ENCODE measurements at regions not wholly inside any gene's neighbourhood (a gene's known extent, or its start where the extent isn't known, plus 50 kb on each side); places are given as distances from the start of the nearest gene placed in this dataset.

DNA sequence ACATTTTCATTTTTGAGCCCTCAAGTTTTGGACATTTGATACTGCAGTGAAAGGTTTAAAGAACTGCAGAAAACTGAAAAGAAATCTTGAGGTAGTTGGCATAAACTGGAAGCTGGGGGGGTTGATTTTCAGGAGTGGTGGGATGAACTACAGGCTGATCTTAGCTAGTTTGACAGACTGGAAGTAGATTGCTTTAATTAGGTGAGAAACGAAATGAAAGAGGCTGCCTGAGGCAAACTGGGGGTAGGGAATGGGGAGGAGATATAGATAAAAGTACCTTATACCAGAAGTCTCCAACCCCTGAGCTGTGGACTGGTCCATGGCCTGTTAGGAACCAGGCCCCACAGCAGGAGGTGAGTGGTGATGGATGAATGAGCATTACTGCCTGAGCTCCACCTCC, 101.4 kb upstream of the SPEF2 start:
- Histone ChIP-seq H3K27me3 (no peaks in the 10 kb centered on the region), H4K20me1 (no peaks in the 10 kb centered on the region), H3K36me3 (no peaks in the 10 kb centered on the region), H3K4me1 (peaks cover 18% of the 10 kb centered on the region), H3K27ac (no peak overlapping the region), H3K9ac (no peak overlapping the region), H3K4me2 (no peak overlapping the region), H3K4me3 (no peak overlapping the region), H3K9me3 (peaks cover 26% of the 10 kb centered on the region)
- TF ChIP-seq Cebpa-rat (IDR thresholded peaks at IDR 0.05): no peak

DNA sequence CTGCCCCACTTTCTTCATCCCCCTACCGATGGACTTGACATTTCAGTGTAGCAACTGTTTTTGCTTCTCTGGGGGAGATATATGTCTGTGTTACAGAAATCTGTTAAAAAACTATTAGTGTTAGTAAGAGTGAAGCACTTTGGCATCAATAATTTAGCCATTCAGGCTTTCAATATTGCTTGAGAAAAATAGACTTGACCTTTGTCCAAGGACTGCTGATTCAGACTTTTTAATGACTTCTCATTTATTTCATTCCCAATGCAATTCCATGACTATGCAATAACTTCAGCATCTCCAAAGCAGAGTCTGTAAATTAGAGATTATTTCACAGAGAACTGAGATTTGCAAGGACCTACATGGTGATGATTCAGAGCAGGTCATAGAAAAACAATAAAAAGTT, 104.1 kb upstream of the SPEF2 start:
- Histone ChIP-seq H3K4me3 (no peak overlapping the region), H3K4me1 (peaks cover 17% of the 10 kb centered on the region), H3K9ac (no peak overlapping the region), H4K20me1 (no peaks in the 10 kb centered on the region), H3K27ac (no peak overlapping the region), H3K36me3 (no peaks in the 10 kb centered on the region), H3K27me3 (no peaks in the 10 kb centered on the region), H3K9me3 (peaks cover 31% of the 10 kb centered on the region), H3K4me2 (no peak overlapping the region)
- TF ChIP-seq Cebpa-rat (IDR thresholded peaks at IDR 0.05): no peak

DNA sequence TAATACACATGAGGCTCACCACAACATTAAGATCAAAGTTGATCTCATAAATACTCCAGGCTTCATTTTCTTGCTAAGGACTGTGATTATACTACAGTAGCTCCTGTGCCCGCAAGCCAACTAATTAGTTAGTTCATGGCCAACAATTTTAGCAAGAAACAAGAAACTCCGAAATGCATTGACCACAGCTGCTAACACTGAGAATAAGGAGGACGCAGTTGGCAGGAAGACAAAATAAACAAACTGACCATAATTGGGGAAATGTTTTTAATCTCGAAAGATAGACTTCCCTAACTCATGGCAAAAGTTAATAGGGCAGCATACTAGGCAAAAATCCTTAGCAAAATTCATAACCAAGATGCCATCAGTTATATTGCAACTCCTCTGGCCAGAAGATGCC, 115.5 kb upstream of the SPEF2 start:
- TF ChIP-seq Cebpa-rat (IDR thresholded peaks at IDR 0.05): no peak
- no peaks in the 10 kb centered on the region for H3K27me3 ChIP-seq

DNA sequence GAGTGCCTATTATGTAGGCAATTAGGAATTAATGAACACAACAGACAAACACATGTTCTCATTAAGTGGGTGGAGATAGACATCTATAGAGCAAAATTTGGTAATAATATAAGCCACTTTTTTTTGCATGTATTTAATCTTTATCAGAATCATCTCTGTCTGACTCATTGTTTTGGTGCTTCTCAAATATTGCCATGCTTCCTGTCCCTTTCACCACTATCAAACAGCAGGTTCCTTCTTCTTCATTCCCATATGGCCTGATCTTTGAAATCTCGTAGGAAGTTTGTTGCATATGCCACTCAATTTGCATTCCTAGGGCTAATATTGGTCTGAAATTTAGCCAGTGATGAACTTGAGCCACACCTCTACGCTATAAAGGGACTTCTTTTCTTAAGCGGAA, 128.9 kb upstream of the SPEF2 start:
- Histone ChIP-seq H3K36me3 (no peaks in the 10 kb centered on the region), H3K4me2 (no peak overlapping the region), H3K9me3 (no peaks in the 10 kb centered on the region), H3K27ac (no peak overlapping the region), H3K27me3 (no peaks in the 10 kb centered on the region), H3K4me3 (no peak overlapping the region), H3K9ac (no peak overlapping the region), H4K20me1 (no peaks in the 10 kb centered on the region), H3K4me1 (no peaks in the 10 kb centered on the region)
- no peak for TF ChIP-seq Cebpa-rat (IDR thresholded peaks at IDR 0.05)

More for the DNA sequence above, 115.5 kb upstream of the SPEF2 start:
- peaks cover 21% of the 10 kb centered on the region for H3K9me3 ChIP-seq
- no peaks in the 10 kb centered on the region for H3K36me3 ChIP-seq
- no peaks in the 10 kb centered on the region for H3K4me1 ChIP-seq
- no peak overlapping the region for H3K4me3 ChIP-seq
- H3K9ac ChIP-seq: no peak overlapping the region
- H3K27ac ChIP-seq: no peak overlapping the region
- H3K4me2 ChIP-seq: no peak overlapping the region
- no peaks in the 10 kb centered on the region for H4K20me1 ChIP-seq

DNA sequence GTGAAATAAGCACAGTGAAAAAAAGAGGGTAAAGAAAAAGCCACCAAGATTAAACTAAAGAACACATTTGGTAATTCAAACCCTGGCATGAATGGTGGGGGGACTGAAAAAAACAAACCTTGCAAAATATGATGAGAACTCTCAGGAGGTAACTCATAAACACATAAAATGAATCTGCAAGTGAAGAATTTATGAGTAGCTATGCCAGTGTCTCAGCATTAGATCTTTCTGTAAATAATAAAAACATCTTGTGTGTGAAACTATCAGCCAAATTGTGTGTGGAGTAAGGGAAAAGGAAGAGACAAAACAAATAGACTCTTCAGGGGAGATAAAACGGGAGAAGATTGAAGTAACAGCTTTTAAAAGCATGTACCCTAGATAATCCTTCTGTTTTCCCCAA, 129.6 kb upstream of the SPEF2 start:
- Histone ChIP-seq H3K27ac (no peak overlapping the region), H3K36me3 (no peaks in the 10 kb centered on the region), H3K4me1 (no peaks in the 10 kb centered on the region), H3K27me3 (no peaks in the 10 kb centered on the region), H3K9me3 (no peaks in the 10 kb centered on the region), H4K20me1 (no peaks in the 10 kb centered on the region), H3K4me2 (no peak overlapping the region), H3K4me3 (no peak overlapping the region), H3K9ac (no peak overlapping the region)
- no peak for TF ChIP-seq Cebpa-rat (IDR thresholded peaks at IDR 0.05)

DNA sequence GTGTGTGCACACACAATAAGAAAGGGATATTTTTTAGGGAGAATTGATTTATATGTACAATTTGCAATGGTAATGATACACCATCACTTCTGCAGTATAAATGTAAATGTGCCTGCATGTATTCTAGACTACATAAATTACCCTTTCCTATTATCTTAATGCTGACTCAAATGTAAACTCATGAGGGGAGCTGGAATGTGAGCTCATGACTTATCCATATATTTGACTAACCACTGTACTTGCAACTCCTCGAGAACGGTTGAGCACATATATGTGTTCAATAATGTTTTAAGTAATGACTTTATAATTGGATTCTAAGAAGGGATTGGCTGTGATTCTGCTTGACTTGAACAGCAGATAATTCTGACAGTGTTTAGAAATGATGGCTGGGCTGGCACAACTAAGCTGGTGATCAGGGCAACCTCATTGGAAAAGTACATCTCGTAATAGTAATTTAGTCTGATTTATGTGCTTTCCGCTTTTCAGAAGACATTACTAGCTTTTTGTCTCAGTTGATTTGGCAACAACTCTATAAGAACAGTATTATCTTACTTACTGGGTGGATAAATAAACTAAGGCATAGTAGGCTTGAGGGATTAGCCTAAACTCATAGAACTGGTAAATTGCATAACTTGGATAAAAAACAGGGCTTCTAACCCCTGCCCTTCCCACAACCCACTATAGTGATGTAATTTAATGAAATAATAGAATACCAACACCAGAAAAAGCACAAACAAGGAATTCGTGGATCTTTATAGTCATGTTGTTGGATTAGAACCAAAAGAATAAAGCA, 130.2 kb upstream of the SPEF2 start:
- no peak overlapping the region for H3K27ac ChIP-seq
- H3K4me2 ChIP-seq: no peak overlapping the region
- H3K4me3 ChIP-seq: no peak overlapping the region
- H3K36me3 ChIP-seq: no peaks in the 10 kb centered on the region
- no peaks in the 10 kb centered on the region for H3K9me3 ChIP-seq
- no peak for TF ChIP-seq Cebpa-rat (IDR thresholded peaks at IDR 0.05)
- H4K20me1 ChIP-seq: no peaks in the 10 kb centered on the region
- H3K4me1 ChIP-seq: no peaks in the 10 kb centered on the region
- H3K27me3 ChIP-seq: no peaks in the 10 kb centered on the region
- H3K9ac ChIP-seq: no peak overlapping the region

DNA sequence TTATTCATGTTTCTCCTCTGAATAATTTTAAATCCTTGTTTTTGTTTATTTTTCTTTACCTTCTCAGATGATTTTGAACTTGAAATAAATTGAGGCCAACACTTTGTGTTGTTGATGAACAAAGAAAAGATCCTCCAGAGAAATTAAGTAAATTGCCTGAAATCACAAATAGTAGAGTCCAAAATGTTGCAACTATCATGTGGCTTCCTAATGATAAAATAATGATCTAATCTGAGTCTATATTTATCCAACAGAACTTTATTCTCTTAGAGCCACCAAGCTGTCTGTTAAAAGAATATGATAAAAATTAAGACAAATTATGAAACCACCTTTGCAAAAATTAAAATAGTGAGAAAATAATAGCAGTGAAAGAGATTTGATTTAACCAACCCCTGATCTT, 132.2 kb upstream of the SPEF2 start:
- Histone ChIP-seq H3K27me3 (no peaks in the 10 kb centered on the region), H4K20me1 (no peaks in the 10 kb centered on the region), H3K36me3 (no peaks in the 10 kb centered on the region), H3K27ac (no peak overlapping the region), H3K9ac (no peak overlapping the region), H3K4me3 (no peak overlapping the region), H3K9me3 (no peaks in the 10 kb centered on the region), H3K4me2 (no peak overlapping the region), H3K4me1 (no peaks in the 10 kb centered on the region)
- no peak for TF ChIP-seq Cebpa-rat (IDR thresholded peaks at IDR 0.05)

DNA sequence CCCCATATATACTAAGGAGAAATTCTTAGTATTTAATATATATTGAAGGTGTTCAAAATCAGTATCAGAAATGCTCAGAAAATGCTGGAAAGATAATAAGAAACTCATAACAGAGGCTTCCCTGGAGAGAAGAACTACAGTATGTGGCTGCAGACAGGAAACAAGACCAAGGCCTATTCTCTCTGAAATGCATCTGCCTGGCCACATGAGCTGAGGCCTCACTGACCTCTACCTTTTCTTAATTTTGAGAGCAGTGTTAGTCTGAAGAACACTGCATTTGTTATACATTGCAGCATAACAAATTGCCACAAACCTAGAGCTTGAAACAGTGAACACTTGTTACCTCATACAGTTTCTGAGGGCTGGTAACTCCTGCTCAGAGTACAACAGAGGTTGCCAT, 133.4 kb upstream of the SPEF2 start:
- Histone ChIP-seq H4K20me1 (no peaks in the 10 kb centered on the region), H3K9ac (no peak overlapping the region), H3K4me1 (peaks cover 3% of the 10 kb centered on the region; the same call in 1 of the 2 replicates), H3K36me3 (no peaks in the 10 kb centered on the region), H3K9me3 (no peaks in the 10 kb centered on the region), H3K4me2 (no peak overlapping the region), H3K27me3 (no peaks in the 10 kb centered on the region), H3K4me3 (no peak overlapping the region), H3K27ac (no peak overlapping the region)
- TF ChIP-seq Cebpa-rat (IDR thresholded peaks at IDR 0.05): no peak

DNA sequence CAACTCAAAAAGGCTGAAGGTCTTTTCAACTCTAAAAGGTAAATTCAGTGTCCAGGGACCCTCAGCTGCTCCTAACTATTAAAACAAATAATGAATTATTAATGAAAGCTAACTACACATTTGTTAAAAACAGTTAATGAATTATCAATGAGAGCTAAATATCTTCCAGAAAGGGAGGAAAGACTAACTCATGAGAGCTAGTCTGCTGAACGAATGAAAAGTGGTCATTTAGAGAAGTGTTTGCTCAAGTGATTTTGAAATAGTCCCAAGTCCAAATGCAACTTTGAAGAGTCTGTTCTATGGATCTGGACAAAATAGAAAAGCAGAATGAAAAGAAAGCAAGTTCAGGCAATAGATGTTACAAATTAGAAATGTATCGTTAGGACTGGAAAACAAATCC, 133.9 kb upstream of the SPEF2 start:
- H3K27ac ChIP-seq: no peak overlapping the region
- no peak for TF ChIP-seq Cebpa-rat (IDR thresholded peaks at IDR 0.05)
- H4K20me1 ChIP-seq: no peaks in the 10 kb centered on the region
- H3K27me3 ChIP-seq: no peaks in the 10 kb centered on the region
- H3K4me1 ChIP-seq: peaks cover 8% of the 10 kb centered on the region; the same call in 1 of the 2 replicates
- no peak overlapping the region for H3K4me2 ChIP-seq
- H3K4me3 ChIP-seq: no peak overlapping the region
- no peaks in the 10 kb centered on the region for H3K36me3 ChIP-seq
- H3K9ac ChIP-seq: no peak overlapping the region
- H3K9me3 ChIP-seq: no peaks in the 10 kb centered on the region

DNA sequence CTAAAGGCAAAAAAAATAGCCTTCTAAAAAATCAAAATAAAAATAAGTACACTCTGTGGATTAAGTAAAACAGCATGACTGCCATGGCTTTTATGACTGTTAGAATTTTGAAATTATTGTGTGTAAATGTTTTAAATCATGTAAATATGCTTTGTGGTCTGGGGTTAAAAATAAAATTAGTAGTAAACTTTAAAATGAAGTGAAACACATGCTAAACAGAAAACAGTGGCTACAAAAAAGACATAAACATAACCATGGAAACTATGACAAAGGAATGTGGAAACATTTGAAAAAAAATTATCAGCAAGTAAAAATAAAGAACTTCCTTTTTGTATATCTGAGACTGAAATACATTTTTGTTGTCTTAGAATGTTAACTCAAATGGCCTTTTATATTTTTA, 134.5 kb upstream of the SPEF2 start:
- H4K20me1 ChIP-seq: no peaks in the 10 kb centered on the region
- no peak overlapping the region for H3K4me3 ChIP-seq
- peaks cover 9% of the 10 kb centered on the region; the same call in 1 of the 2 replicates for H3K4me1 ChIP-seq
- no peaks in the 10 kb centered on the region for H3K27me3 ChIP-seq
- TF ChIP-seq Cebpa-rat (IDR thresholded peaks at IDR 0.05): no peak
- no peaks in the 10 kb centered on the region for H3K9me3 ChIP-seq
- H3K36me3 ChIP-seq: no peaks in the 10 kb centered on the region
- no peak overlapping the region for H3K27ac ChIP-seq
- no peak overlapping the region for H3K9ac ChIP-seq
- no peak overlapping the region for H3K4me2 ChIP-seq

Measured in BLaER1 (cell line).